Central memory CD8-positive, alpha-beta T cell (primary cell): ENCODE measurements at regions not wholly inside any gene's neighbourhood (a gene's known extent, or its start where the extent isn't known, plus 50 kb on each side); places are given as distances from the start of the nearest gene placed in this dataset.
"Not testable (repeated sequence)": the region's sequence is repeated elsewhere in the genome, so short reads cannot be mapped to it uniquely, and the experiment has no call there.

Source experiments
- ATAC-seq: fragments of 150-1000 bp; cut with Tn5 transposase; replicated peaks from 2 replicates; pipeline ENCODE4 v1.10.0; 2022; ENCODE audit warnings: mild to moderate bottlenecking, moderate FRiP score, moderate number of reproducible peaks; ENCODE audit not compliant: poor library complexity, severe bottlenecking; ENCODE audit errors: extremely low read depth
- DNase-seq, 2 donors: peaks; one replicate each; pipeline ENCODE4 v3.0.0; 2021; ENCODE audit warnings: low spot score in 2 of 2
- H3K27ac Mint-ChIP-seq: one replicate; pipeline ENCODE4 v1.8.0; 2022; ENCODE audit warnings: low read depth, mild to moderate bottlenecking, moderate library complexity, mixed read lengths
- H3K27me3 Mint-ChIP-seq: one replicate; pipeline ENCODE4 v1.8.0; 2022; ENCODE audit warnings: mixed read lengths
- H3K36me3 Mint-ChIP-seq: one replicate; pipeline ENCODE4 v1.8.0; 2022; ENCODE audit warnings: mild to moderate bottlenecking, moderate library complexity, mixed read lengths; ENCODE audit not compliant: insufficient read depth
- H3K4me1 Mint-ChIP-seq: one replicate; pipeline ENCODE4 v1.8.0; 2022; ENCODE audit warnings: mixed read lengths
- H3K4me3 Mint-ChIP-seq: one replicate; pipeline ENCODE4 v1.8.0; 2022; ENCODE audit warnings: mild to moderate bottlenecking, moderate library complexity, mixed read lengths
- H3K9me3 Mint-ChIP-seq: one replicate; pipeline ENCODE4 v1.8.0; 2022; ENCODE audit warnings: mixed read lengths

DNA sequence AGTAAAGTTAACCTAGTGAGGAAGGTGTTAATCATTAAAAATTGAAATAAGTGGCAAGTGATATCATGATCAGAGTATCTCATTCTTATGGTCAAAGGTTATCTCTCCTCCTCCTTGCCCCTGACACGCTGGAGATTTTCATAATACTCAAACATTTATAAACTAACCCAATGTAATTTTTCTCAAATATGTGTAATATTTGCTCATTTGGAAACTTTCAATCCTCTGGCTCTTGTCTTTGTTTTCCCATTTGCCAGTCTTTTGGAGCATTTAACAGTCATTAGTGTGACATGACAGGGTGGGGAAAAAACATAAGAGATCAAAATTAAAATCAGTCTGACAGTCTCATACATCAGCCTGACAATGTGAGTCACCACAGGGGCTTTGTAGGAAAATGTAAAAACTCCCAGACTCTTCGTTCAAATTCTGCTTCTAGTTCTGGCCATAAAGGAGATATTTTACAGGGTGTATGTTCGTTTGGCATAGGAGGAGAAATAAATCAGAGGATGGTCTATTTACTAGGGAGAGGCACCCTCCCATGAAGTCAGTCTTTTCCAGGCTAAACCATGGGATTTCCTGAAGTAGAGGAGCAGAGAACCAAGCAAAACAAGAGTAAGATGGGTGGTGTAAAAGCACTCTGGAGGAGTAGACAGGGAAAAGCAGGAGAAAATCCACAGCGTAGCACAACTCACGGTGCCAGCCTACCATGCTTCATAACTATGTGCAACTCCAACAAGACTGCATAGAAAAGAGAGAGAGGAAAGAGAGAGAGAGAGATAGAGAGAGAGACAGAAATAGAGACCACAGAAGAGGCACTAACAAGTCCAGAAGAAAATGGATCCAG lies 369.2 kb upstream of the PDE3A start:
- Mint-ChIP-seq H3K4me1 (no peaks in the 10 kb centered on the region), H3K27ac (no peak overlapping the region), H3K27me3 (no peaks in the 10 kb centered on the region), H3K4me3 (no peak overlapping the region), H3K36me3 (no peaks in the 10 kb centered on the region), H3K9me3 (peaks cover 7% of the 10 kb centered on the region)
- no peak for ATAC-seq
- no peak for DNase-seq

DNA sequence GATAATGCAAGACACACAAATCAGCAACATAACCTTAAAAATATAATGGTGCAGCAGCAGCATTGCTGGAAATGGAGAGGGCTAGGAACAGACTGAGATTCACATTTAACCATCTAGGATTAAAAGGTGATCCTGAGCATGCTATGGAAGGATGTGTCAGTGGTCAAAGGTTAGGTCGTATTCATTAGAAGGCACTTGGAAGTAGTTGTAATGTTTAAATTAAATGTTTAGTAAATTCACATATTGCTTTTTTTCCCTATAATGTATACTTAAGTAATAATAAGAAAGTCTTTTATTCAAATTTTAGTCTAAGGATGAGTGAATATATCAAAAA lies 368.6 kb upstream of the PDE3A start:
- Mint-ChIP-seq H3K9me3 (peaks cover 7% of the 10 kb centered on the region), H3K36me3 (no peaks in the 10 kb centered on the region), H3K4me3 (no peak overlapping the region), H3K4me1 (no peaks in the 10 kb centered on the region), H3K27me3 (no peaks in the 10 kb centered on the region), H3K27ac (no peak overlapping the region)
- DNase-seq (no peak), ATAC-seq (no peak)

DNA sequence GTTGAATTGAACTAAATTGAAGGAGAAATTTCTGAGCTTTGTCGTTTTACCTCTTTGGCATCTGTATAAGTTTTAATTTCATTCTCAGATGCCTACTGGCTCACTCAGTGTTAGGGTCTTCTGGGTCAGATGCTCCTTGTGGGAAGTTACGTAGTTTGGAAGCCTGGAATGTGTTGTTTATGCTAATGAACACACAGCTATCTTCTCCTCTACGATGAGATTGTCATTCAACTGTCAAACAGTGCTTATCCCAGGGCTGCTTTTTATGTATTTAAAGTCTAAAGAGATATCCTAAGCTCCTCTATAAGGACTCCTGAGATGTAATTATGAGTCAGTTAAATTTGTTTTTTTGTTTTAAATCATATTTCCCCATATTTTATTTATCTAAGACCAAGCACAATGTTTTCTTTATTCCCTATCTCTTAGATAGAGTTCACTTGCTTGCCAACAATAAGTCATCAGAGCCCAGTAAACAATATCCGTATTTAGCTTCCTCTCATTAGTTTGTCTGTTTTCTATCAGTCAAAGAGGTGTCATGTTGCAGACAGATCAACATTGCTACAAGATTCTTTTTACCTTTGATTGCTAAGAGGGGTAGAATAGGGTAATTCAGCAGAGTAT lies 368.0 kb upstream of the PDE3A start:
- Mint-ChIP-seq H3K4me1 (no peaks in the 10 kb centered on the region), H3K4me3 (no peak overlapping the region), H3K27me3 (no peaks in the 10 kb centered on the region), H3K36me3 (no peaks in the 10 kb centered on the region), H3K27ac (no peak overlapping the region), H3K9me3 (peaks cover 7% of the 10 kb centered on the region)
- DNase-seq, result no peak
- ATAC-seq, result no peak

DNA sequence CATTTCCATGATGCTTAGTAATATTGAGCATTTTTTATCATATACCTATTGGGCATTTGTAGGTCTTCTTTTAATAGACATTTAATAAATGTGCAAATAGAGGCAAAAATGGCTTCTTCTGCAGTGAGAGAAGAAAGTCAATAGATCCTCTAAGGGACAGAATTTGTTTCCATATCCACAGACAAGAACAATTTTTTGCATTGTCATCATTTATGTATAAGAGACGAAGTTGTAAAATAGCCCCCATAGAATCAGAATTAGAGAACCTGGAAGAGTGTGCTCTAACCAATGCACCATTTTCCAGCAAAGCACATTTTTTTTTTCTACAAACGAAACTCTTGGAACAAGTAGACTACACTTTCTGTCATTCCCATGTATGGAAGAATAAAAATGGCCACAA lies 365.1 kb upstream of the PDE3A start:
- no peaks in the 10 kb centered on the region for H3K4me1 Mint-ChIP-seq
- H3K27ac Mint-ChIP-seq, result no peak overlapping the region
- H3K36me3 Mint-ChIP-seq, result no peaks in the 10 kb centered on the region
- ATAC-seq (no peak), DNase-seq (no peak)
- no peaks in the 10 kb centered on the region for H3K27me3 Mint-ChIP-seq
- H3K9me3 Mint-ChIP-seq, result peaks cover 7% of the 10 kb centered on the region
- H3K4me3 Mint-ChIP-seq, result no peak overlapping the region

DNA sequence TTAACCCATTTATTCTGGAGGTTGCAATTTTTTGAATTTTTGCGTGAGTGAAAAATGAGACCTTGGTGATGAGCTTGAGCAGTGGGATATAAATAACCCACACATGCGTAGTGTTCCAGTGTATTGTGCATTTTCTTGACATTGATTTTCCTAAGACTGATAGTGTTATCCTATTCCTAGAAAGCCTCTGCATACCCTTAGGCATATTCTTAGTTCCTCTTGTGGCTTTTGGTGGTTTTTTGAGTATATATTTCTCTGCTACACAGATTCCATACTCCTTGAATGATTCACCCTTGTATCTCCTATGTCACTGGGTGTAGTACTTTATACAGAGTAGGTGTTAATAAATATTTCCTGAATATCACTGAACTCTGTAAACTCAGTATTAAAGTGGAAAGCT lies 363.4 kb upstream of the PDE3A start:
- Mint-ChIP-seq H3K9me3 (peaks cover 7% of the 10 kb centered on the region), H3K27ac (no peak overlapping the region), H3K27me3 (no peaks in the 10 kb centered on the region), H3K4me1 (no peaks in the 10 kb centered on the region), H3K4me3 (no peak overlapping the region), H3K36me3 (no peaks in the 10 kb centered on the region)
- ATAC-seq (no peak), DNase-seq (no peak)

DNA sequence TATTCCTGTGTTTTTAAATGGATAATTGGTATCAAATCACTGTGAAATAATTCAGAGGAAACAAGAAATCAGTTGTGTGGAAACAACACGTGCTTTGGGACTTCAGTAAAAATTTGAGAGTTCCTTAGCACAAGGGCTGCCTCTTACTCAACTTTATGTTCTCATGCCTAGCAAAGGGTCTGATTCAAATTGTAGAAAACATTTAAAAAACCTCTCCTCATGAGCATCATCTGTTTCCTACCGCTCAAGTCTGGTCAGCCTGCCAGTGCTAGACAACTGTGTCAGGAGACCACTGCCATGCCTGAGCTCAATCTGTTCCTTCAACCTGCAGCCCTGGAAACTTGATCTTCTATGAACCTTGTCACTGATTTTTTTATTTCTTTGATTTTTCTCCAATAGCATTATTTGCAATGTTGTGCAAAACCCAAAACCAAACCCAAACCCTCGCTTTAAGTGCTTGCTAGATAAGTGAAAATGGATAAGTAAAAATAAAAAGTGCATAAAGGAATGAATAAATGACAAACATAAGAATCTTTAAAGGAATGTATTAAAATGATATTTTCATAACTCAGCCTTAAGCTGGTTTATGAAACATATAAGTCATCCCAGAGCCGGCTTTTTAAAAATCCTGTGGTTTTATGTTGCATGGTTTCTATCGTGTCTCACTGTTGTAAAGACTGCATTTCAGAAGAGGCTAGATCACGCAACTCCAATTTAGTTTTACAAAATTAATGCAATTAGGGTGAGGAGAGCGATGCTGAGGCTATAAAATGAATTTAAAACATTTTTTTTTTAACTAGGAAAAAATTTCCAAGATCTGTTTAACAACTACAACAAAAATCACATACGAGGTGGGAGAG lies 361.2 kb upstream of the PDE3A start:
- no peak for ATAC-seq
- no peaks in the 10 kb centered on the region for H3K4me1 Mint-ChIP-seq
- no peaks in the 10 kb centered on the region for H3K36me3 Mint-ChIP-seq
- no peak overlapping the region for H3K27ac Mint-ChIP-seq
- H3K9me3 Mint-ChIP-seq, result peaks cover 5% of the 10 kb centered on the region
- H3K4me3 Mint-ChIP-seq, result no peak overlapping the region
- DNase-seq, result no peak
- H3K27me3 Mint-ChIP-seq, result no peaks in the 10 kb centered on the region

DNA sequence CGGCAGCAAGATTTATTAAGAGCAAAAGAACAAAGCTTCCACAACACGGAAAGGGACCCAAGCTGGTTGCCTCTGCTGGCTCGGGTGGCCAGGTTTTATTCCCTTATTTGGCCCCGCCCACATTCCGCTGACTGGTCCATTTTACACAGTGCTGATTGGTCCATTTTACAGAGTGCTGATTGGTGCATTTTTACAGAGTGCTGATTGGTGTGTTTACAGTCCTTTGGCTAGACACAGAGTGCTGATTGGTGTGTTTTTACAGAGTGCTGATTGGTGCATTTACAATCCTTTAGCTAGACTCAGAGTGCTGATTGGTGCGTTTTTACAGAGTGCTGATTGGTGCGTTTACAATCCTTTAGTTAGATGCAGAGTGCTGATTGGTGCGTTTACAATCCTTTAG lies 358.4 kb upstream of the PDE3A start:
- not testable (repeated sequence) for ATAC-seq, H3K9me3 Mint-ChIP-seq, H3K27me3 Mint-ChIP-seq, DNase-seq, H3K27ac Mint-ChIP-seq, H3K36me3 Mint-ChIP-seq, H3K4me3 Mint-ChIP-seq, H3K4me1 Mint-ChIP-seq

DNA sequence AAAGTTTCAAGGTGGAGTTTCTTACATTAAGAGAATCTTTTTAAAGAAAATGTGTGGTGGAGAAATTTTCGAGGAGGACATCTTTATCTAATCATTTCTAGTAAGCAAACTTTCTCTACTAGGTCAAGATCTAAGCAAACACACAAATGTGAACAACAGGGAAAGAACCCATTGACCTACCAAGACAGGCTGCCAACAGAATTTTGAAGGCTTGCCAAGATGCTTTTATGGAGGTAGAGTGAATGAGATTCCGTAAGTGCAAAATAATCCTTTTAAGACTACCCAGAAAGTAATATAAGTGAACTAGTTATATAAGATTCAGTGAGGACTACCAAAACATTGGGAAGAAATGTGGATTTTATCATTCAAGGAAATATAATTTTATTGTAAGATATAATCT lies 357.1 kb upstream of the PDE3A start:
- no peak overlapping the region for H3K4me3 Mint-ChIP-seq
- H3K27me3 Mint-ChIP-seq, result no peaks in the 10 kb centered on the region
- H3K9me3 Mint-ChIP-seq, result peaks cover 5% of the 10 kb centered on the region
- DNase-seq (no peak), ATAC-seq (no peak)
- no peaks in the 10 kb centered on the region for H3K36me3 Mint-ChIP-seq
- H3K4me1 Mint-ChIP-seq, result no peaks in the 10 kb centered on the region
- no peak overlapping the region for H3K27ac Mint-ChIP-seq

DNA sequence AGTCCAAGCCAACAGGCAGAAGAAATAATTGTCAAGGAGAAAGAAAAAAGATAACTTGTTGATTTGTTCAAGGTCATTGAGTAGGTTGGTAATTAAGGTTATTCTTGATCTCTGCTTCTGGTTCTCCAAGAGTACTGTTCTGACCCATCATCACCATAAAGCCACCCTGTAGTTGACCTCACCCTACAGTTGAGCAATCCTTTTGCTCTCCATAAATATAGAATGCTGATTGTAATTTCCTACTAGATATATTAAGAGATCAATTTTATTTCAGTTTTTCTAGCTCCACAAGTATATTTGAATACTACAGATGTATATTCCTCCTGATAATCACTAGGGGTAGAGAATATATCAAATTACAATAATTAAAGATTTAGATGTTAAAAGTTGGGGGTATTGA lies 350.5 kb upstream of the PDE3A start:
- no peak overlapping the region for H3K27ac Mint-ChIP-seq
- ATAC-seq (no peak), DNase-seq (no peak)
- H3K27me3 Mint-ChIP-seq, result no peaks in the 10 kb centered on the region
- no peaks in the 10 kb centered on the region for H3K4me1 Mint-ChIP-seq
- no peaks in the 10 kb centered on the region for H3K9me3 Mint-ChIP-seq
- H3K4me3 Mint-ChIP-seq, result no peak overlapping the region
- H3K36me3 Mint-ChIP-seq, result peaks cover 2% of the 10 kb centered on the region

DNA sequence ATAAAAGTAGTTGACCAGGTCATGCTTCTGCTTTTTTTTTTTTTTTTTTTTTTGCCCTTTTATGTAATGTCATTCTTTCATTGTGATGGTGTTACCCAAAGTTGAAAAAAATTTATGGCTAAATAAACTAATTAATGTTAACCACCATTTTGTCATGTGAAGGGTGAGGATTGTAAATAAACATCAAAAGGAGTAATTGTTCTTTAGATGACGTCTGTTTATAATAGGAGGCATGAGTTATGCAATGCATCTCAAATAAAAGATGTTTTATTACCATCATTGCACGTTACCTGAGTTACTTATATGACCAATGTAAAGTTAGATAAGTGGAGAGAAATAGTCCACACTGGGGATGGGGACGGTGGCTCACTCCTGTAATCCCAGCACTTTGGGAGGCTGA lies 349.9 kb upstream of the PDE3A start:
- Mint-ChIP-seq H3K27me3 (no peaks in the 10 kb centered on the region), H3K4me1 (no peaks in the 10 kb centered on the region), H3K27ac (no peak overlapping the region), H3K36me3 (peaks cover 2% of the 10 kb centered on the region), H3K9me3 (no peaks in the 10 kb centered on the region), H3K4me3 (no peak overlapping the region)
- ATAC-seq, result no peak
- DNase-seq, result no peak

DNA sequence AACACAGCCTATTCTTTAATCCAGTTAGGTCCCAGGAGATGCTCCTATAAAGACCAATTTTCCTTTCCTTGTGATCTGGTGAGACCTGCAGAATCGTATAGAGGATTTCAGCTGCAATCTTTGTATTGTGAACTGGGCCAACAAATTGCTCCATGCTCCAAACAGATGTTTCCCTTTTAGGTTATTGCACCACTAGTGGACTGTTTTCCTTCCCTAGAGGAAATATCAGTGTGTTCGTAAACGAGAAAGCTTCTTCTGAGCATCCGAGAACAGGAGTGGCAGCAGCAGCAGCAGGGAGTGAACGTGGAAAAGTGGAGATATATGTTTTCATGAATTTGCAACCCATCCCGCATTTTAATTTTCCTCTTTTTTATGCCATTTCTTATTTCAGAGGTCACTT lies 344.1 kb upstream of the PDE3A start:
- ATAC-seq, result no peak
- no peak overlapping the region for H3K27ac Mint-ChIP-seq
- no peak for DNase-seq

DNA sequence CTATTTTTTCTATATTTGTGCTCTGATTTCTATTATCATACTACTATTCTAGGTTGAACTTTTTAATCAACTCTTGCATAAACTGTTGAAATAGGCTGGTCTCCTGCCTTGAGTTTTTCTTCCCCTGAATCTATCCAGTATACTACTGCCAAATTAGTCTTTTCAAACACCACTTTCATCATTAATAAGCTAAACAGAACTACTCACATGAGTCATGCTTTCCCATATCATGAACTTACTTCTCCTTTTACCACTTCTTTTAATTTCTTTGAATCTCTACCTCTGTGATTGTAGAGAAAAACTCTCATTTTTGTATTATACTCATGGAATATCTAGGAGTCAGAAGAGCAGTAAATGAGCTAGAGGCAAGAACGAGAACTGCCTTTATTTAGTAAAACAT lies 340.3 kb upstream of the PDE3A start:
- Mint-ChIP-seq H3K27ac (no peak overlapping the region), H3K4me1 (no peaks in the 10 kb centered on the region), H3K27me3 (no peaks in the 10 kb centered on the region), H3K4me3 (no peak overlapping the region), H3K9me3 (no peaks in the 10 kb centered on the region), H3K36me3 (peaks cover 1% of the 10 kb centered on the region)
- no peak for DNase-seq
- no peak for ATAC-seq

More for the DNA sequence above, 344.1 kb upstream of the PDE3A start:
- no peak overlapping the region for H3K4me3 Mint-ChIP-seq
- peaks cover 3% of the 10 kb centered on the region for H3K36me3 Mint-ChIP-seq
- H3K9me3 Mint-ChIP-seq, result no peaks in the 10 kb centered on the region
- no peaks in the 10 kb centered on the region for H3K27me3 Mint-ChIP-seq
- no peaks in the 10 kb centered on the region for H3K4me1 Mint-ChIP-seq

DNA sequence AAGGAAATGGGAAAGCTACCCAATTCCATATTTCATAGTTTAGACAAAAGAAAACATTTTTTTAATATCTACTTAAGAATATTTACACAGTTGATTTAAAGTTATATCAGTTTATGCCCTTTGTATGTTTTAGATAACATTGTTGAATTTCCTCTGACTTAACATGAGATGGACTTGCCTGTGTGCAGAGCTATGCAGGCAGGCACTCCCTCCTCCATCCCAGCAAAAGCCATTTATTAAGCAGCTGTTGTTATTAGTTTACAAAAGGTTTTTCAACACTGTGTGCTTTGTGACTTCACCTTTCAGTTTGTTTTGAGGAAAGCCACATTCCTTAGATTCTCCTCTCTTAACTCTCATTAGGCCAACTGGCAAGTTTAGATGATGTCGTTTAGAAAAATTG lies 337.5 kb upstream of the PDE3A start:
- ATAC-seq, result no peak
- DNase-seq, result no peak
- Mint-ChIP-seq H3K36me3 (peaks cover 1% of the 10 kb centered on the region), H3K4me3 (no peak overlapping the region), H3K9me3 (no peaks in the 10 kb centered on the region), H3K4me1 (no peaks in the 10 kb centered on the region), H3K27ac (no peak overlapping the region), H3K27me3 (no peaks in the 10 kb centered on the region)
